GM18519 (cell line): ENCODE measurements at regions not wholly inside any gene's neighbourhood (a gene's known extent, or its start where the extent isn't known, plus 50 kb on each side); places are given as distances from the start of the nearest gene placed in this dataset.

Experiments used
- ATAC-seq: cut with Tn5 transposase; IDR thresholded peaks from one replicate; pipeline ENCODE4 v1.9.1; 2021; ENCODE audit warnings: mild to moderate bottlenecking, moderate library complexity; ENCODE audit not compliant: unreplicated experiment, low FRiP score

DNA sequence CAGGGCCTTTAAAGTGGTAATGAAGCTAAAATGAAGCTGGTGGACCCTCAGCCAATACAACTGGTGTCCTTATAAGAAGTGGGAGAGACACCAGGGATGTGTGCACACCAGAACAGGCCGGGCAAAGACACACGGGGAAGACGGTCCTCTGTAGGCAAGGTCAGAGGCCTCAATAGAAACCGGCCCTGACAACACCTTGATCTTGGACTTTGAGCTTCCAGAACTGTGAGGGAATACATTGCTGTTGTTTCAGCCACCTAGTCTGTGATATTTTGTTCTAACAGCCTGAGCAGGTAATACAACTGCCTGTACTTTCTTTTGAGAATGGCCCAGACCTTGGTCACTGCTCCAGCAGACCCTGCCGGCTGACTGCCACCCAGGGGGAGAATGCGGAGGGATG is 65.6 kb upstream of the FZD7 start:
- no peak for ATAC-seq

GRCh38 chr2:201968476-201968875 is 65.2 kb upstream of the FZD7 start:
- no peak for ATAC-seq

- ATAC-seq, result no peak
Measured at GRCh38 chr2:201969241-201969937, 64.3 kb upstream of the FZD7 start.

DNA sequence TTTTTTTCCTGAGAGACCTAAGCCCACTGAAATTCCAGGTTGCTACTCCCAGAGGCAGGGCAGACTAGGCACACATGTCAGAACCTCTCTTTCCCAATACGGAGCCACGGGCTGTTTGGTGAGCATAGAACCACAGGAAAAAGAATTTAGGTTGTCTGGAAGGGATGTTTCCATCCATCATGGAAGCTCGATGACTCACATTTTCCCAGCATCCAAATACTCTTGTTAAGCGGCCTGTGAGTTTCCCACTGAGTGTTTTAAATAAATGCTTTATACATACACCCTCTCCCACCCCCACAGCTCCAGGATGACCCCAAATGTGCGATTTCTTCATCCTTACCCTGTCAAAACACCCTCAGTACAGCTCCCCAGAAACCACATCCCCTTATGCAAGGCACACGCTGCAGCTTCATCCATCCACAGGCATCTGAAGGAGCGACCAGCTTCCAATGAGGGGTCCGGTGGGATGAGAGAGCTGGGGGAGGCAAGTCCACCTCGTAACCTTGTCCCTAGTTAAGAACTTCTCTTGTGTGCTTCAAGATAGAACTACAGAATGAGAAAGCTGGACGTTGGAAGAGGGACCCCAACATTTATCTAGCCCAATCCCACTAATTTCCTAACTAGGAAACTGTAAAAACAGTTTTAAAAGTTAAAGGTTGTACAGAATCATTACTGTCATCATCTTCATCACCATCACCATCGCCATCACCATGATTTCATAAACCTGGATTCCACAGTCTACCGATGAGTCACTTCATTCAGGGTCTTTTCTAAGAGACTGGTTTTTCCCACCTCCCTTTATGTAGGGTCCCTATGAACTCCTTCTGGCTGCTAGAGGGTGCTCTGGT is 63.5 kb upstream of the FZD7 start:
- ATAC-seq, result no peak

- no peak for ATAC-seq
Measured at GRCh38 chr2:201970786-201971108, 62.9 kb upstream of the FZD7 start.

- no peak for ATAC-seq
Measured at GRCh38 chr2:201971531-201972228, 62.0 kb upstream of the FZD7 start.

GRCh38 chr2:201972621-201973255 is 60.9 kb upstream of the FZD7 start:
- no peak for ATAC-seq

- no peak for ATAC-seq
Measured at GRCh38 chr2:201973305-201973928, 60.2 kb upstream of the FZD7 start.

DNA sequence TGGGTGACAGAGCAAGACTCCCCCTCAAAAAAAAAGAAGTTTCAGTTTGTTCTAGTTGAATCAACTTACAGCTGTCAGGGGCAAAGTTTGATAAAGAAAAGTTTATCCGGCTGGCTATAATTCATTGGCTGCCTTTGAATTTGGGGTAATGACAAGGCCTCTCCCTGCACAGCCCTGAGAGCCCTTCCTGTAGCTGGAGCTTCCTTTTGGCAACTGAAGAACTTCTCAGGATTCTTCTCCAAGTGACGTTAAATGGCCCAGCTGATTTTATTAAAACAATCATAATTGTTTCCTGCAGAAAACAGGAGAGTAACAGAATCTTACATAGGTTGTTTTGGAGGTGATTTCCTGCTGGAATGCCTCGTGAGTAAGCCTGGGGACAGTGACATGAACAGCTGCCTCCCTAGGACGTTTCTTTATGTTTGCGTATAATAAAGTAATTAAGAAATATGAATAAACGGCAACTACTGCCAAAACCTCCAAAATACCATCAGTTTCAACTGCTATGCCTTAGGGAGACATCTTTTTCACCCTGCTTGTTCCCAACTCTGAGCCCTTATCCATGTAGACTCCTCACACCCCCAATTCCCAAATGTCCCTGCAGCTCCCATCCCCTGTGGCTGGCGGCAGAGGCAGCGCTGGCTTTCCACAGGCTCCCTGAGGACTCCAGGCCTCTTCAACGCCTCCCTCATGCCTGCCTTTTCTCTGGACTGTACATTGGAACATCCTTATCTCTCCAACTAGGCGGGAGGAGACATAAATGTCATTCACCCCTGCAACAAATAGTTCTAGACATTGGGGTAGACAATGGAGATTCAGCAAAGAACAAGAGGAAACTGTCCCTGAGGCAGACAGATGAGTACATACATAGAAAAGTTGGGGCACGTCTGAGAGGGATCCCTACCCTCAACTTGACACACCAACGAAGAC is 59.2 kb upstream of the FZD7 start:
- ATAC-seq, result no peak

- ATAC-seq, result no peak
Measured at GRCh38 chr2:201975434-201975833, 58.2 kb upstream of the FZD7 start.

DNA sequence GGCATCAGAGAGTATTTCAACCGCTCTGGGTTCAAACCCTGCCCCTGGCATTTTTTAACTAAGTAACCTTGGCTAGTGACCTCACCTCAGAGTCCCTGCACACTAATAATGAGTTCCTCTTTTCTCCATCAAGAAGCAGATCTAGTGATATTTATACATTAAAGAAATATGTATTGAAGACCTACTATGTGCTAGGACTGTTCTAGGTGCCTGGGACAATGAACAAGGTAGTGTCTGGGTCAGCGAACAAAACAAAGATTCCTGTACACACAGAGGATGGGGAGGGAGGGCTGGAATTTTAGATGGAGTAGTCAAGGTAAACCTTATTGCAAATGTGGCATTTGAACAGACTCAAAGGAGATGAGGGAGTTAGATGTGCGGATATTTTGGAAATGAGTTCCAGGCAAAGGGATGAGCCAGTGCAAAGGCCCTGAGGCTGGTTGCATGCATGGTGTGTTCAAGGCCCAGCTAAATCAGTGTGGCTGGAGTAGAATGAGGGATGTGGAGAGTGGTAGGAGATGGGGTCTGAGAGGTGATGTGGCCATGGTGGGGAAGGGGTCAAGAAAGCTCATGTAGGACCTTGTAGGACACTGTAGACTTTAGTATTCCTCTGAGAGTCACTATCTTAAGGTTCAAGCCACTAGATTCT is 57.6 kb upstream of the FZD7 start:
- ATAC-seq, result no peak

GRCh38 chr2:201977651-201978050 is 56.0 kb upstream of the FZD7 start:
- no peak for ATAC-seq

DNA sequence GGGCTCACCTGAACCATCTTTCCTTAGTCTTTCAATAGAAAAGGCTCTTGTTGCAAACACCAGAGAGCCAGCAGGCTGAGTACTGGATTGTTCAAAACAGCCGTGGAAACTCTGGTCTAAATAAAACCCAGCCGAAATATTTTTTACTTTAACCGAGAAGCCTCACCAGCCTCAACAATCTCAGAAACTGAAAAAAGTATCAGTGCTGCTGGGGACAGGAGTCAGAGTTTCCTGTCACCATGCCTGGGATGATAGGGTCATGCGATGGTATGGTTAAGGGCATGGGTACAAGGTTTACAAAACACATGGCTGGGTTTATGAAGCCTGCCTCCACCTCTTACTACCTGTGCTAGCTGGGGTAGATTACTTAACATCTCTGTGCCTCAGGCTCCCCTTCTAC is 55.3 kb upstream of the FZD7 start:
- ATAC-seq, result no peak

DNA sequence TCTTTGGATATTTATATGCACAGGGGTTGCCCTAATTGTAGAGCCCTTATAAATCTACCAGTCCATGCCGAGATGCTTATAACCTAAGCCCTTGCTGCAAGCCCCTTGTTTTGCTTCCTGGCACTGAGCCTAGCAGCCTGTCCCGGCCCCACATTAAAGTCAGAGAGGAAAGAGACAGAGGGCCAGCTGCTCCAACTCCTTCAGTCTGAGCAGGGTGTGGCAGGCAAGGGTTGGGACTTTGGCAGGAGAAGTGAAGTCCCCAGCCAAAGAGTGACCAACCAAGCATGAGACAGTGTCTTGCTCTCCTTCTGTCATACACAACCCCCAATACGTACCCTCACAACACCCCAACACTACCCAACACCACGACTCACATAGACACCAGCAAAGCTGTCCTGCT is 54.7 kb upstream of the FZD7 start:
- no peak for ATAC-seq

GRCh38 chr2:201980389-201980821 is 53.2 kb upstream of the FZD7 start:
- peak; percentile 75 for ATAC-seq

- ATAC-seq, result no peak
Measured at GRCh38 chr2:201980946-201981345, 52.7 kb upstream of the FZD7 start.

DNA sequence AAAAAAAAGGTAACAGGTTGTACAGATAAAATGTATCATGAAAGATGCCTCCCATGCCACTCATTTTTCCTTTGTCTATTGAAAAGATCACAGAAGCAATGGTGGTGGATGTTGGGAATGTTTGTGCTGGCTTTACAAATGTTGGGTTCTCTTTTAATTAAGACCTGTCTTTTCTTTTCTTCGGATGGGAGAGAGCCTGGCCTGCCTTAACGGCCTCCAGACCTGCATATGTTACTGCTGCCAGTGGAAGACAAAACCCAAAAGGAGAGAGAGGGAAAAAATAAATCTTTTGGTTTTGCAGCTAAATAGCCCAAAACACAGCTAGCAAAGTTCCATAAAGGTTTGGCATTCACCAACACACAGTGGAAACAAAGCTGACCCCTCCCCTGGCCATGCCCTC is 50.5 kb upstream of the FZD7 start:
- ATAC-seq, result no peak

- no peak for ATAC-seq
Measured at GRCh38 chr2:201983800-201984199, 49.9 kb upstream of the FZD7 start.
